TTC549 (cell line): ENCODE measurements at regions not wholly inside any gene's neighbourhood (a gene's known extent, or its start where the extent isn't known, plus 50 kb on each side); places are given as distances from the start of the nearest gene placed in this dataset.
A peak's percentile ranks its signal among the peaks of the same experiment; 100 is the strongest.
"Not testable (repeated sequence)": the region's sequence is repeated elsewhere in the genome, so short reads cannot be mapped to it uniquely, and the experiment has no call there.

Experiments
- FAIRE-seq: peaks from 2 replicates; lab custom pipeline; 2012; peaks lifted over from hg19 to GRCh38; lab: Jason Lieb, UNC

GRCh38 chr2:47964277-47964676 lies 58.0 kb upstream of the FBXO11 start:
- no peak for FAIRE-seq

- no peak for FAIRE-seq
These were observed 58.6 kb upstream of the FBXO11 start for GRCh38 chr2:47964722-47965434.

DNA sequence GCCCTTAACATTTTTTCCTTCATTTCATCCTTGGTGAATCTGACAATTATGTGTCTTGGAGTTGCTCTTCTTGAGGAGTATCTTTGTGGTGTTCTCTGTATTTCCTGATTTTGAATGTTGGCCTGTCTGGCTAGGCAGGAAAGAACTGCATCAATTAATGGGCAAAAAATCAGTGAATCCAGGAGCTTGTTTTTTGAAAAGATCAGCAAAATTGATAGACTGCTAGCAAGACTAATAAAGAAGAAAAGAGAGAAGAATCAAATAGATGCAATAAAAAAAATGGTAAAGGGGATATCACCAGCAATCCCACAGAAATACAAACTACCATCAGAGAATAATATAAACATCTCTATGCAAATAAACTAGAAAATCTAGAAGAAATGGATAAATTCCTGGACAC lies 70.4 kb upstream of the FBXO11 start:
- not testable (repeated sequence) for FAIRE-seq

GRCh38 chr2:47984041-47984440 lies 77.7 kb upstream of the FBXO11 start:
- FAIRE-seq = no peak

DNA sequence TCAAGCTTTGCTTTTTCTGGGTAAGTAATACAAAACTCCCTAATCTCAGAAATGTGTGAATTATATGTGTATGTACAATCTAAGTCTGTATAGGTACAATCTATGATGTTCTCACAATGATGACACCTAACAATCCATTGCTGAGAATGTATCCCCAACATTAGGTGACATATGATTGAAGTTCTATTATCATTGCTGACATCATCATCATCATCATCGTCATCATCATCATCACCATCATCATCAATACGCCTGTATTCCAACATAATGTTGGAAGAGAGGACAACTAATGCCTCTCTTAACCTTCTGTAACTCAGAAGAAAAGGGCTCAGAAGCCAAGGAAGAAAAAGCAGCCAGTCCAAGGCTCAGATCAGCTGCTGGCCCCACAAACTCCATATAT lies 84.2 kb upstream of the FBXO11 start:
- FAIRE-seq = no peak

DNA sequence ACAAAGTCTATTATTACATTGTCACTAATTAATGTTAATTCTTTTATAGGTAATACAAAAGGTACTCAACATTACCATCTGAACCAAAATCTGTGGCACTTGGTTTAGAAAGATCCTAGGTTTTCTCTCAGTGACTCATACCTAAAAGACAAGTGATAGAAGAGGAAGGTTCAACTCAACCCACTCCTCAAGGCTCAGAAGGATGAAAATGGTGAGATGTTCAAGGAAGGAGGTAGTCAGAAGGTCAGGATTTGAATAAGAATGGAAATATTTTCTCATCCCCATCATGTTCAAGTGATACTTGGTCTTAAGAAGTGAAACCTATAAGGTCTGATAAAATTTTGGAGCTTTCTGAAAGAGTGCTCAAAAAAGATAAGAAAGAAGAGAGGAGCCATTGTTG lies 86.4 kb upstream of the FBXO11 start:
- no peak for FAIRE-seq

- FAIRE-seq = no peak
These were observed 90.5 kb upstream of the FBXO11 start for GRCh38 chr2:47996808-47997207.

DNA sequence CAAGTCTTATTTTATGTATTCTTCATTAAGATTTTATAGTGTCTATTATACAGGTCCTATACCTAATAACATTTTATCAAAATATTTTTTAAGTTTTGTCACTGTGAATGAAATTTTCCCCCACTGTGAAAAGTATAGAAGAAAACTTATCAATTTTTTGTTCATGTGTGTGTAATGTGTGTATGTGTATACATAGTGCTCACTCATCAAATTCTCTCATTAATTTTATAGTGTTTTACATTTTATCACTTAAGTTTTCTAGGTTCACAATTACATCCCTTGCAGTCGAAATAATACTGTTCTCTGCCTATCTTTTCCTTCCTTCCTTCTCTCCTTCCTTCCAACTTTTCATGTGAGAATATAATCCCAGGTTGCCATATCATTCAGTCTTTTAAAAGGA lies 93.2 kb upstream of the FBXO11 start:
- peak; percentile 80 for FAIRE-seq

DNA sequence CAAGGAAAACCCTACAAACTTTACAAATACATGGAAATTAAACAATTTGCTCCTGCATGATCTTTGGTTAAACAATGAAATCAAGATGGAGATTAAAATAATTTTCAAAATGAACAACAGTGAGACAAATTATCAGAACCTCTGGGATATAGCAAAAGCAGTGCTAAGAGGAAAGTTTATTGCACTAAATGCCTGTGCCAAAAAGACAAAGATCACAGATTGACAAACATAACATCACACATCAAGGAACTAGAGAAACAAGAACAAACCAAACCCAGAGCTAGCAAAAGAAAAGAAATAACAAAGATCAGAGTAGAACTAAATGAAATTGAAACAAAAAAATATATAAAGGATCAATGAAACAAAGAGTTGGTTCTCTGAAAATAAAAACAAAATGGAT lies 95.2 kb upstream of the FBXO11 start:
- FAIRE-seq = peak; percentile 60

DNA sequence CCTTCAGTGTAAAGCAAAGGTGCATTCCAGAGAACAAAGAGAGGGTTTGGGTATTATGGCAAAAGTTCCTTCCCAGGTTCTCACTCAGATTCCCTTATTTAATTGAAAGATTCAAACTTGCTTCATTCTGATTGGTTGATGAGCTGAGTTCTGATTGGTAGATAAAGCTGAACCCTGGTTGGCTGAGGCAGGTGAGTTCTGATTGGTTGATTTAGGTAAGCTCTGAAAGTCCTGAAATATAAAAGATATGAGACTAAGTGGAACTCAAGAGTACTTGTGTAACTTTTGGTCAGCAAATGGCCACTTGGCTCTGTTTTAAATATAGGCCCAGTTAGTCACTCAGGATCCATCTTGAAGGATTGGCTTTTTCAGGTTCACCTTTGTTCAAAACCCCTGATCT lies 99.8 kb upstream of the FBXO11 start:
- FAIRE-seq = no peak

DNA sequence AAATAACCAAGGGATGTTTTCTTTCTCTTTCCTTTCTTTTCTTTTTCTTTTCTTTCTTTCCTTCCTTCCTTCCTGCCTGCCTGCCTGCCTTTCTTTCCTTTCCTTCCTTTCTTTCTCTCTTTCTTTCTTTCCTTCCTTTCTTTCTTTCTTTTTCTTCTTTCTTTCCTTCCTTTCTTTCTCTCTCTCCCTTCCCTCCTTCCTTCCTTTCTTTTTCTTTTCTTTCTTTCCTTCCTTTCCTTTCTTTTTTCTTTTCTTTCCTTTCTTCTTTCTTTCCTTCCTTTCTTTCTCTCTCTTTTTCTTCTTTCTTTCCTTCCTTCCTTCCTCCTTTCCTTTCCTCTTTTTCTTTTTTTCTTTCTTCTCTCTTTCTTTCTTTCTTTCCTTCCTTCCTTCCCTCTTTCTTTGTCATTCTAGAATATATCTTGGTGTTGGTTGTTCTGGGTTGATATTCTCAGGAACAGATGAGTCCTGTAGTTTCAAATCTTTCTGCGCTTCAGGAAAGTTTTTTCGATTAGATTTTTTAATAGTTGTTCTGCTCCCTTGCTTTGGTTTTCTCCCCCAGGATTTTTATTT lies 101.5 kb upstream of the FBXO11 start:
- no peak for FAIRE-seq

DNA sequence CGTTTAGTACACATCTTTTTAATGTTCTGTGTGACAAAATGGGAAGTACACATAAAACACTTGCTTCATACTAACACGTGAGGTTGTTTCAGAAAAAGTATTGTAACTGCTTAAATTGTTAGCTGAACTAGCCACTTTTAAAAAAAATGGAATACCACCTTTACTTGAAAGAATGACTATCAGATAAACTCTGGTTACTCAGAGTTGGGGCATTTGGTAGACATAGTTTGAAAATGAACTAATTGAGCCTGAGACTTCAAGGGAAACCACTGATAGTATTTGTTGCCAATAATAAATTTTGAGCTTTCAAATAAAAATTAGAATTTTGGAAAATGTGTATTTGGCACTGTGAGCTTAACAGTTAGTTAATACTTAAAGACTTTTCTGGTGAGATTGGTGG lies 103.0 kb upstream of the FBXO11 start:
- FAIRE-seq = no peak

- FAIRE-seq = no peak
These were observed 109.1 kb upstream of the FBXO11 start for GRCh38 chr2:48015421-48015820.

DNA sequence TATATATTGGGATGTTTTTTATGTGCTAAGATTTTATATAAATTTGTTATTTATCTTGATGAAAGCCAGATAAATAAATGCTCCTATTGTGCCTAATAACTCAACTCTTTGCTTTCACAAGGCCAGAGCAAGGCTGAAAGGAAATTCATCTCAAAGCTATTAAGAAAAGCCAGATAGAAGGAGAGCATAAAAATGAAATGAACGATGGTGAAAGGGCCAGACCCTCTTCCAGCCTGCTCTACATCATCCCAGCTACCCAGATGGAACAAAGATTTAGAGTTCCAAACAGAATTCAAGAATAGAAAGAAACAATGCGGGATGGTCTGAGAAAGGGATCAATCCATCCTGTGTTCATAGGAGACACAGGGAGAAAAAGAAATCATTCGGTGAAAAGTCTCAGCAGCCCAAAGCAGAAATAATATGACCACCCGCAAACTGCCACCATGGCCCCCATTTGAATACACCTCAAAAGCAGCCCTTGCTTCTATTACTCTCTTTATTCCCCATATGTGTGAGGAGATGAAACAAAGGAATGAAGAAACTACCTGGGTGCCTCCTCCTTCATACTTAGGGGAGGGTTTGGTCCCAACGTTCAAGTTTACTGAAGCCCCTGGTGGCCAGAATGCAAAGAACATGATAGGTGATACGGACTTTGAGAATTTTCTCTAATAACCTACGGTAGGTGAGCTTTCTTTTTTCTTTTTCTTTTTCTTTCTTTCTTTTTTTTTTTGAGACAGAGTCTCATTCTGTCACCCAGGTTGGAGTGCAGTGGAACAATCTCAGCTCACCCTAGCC lies 110.1 kb upstream of the FBXO11 start:
- FAIRE-seq = no peak

- FAIRE-seq = no peak
These were observed 110.8 kb upstream of the FBXO11 start for GRCh38 chr2:48017136-48017535.

DNA sequence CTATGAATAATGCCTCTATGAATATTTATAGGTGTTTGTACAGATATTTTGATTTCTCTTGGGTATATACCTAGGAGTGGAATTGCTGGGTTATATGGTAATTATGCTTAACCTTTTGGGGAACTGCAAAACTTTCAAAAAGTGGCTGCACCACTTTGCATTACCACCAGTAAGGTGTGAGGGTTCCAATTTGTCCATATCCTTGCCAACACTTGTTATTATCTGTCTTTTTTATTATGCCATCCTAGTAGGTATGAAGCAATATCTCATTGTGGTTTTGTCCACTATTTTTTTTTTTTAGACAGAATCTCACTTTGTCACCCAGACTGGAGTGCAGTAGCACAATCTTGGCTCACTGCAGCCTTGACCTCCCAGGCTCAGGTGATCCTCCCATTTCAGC lies 112.2 kb upstream of the FBXO11 start:
- no peak for FAIRE-seq

- FAIRE-seq = no peak
These were observed 120.6 kb upstream of the FBXO11 start for GRCh38 chr2:48026865-48027264.

DNA sequence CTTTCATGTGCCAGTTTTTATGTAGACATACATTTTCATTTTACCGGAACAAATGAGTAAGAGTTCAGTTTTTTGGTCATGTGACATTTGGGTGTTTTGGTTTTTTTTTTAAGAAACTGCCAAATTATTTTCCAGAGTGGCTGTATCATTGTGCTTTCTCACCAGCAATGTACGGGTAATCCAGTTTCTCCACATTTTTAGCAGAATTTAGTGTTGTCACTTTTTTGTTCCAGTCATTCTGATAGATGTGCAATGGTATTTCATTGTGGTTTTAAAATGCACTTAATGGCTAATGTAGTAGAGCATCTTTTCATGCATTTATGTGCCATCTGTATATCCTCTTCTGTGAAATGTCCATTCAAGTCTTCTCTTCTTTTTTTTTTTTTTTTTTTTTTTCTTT lies 126.5 kb upstream of the FBXO11 start:
- FAIRE-seq = no peak

- no peak for FAIRE-seq
These were observed 128.0 kb upstream of the FBXO11 start for GRCh38 chr2:48034295-48034694.

DNA sequence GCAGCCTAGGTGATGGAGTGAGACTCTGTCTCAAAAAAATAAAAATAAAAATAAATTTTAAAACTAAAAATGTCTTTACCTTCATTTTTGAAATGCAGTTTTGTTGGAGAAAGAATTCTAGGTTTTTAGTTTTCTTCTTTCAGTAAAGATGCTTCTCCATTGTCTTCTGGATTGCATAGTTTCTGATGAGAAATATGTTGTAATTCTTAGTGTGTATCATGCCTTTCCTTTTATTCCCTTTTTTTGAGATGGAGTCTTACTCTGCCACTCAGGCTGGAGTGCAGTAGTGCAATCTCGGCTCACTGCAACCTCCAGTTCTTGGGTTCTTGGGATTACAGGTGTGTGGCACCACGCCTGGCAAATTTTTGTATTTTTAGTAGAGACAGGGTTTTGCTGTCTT lies 130.0 kb upstream of the FBXO11 start:
- FAIRE-seq = no peak

DNA sequence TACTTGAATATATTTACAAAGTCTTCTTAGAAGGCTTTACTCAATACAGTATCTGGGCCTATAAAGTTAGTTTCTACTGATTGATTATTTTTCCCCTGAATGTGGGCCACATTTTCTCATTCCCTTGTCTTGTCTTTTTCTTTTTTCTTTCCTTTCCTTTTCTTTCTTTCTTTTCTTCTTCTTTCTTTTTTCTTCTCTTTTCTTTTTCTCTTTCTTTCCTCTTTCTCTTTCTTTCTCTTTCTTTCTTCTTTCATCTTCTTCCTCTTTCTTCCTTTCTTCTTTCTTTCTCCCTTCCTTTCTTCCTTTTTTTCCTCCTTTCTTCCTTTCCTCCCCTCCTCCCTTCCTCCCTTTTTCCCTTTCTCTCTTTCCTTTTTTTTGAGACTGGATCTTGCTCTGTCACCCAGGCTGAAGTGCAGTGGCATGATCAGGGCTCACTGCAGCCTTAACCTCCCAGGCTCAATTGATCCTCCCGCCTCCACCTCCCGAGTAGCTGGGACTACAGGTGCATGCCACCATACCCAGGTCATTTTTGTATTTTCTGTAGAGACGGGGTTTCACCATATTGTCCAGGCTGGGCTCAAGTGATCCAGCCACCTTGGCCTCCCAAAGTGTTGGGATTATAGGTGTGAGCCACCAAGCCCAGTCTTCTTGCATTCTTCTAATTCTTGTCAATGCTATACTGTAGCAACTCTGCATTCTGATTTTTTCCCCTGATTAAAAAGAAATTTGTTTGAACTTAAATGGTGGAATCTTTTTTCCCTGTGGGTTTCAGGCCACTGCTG lies 133.1 kb upstream of the FBXO11 start:
- no peak for FAIRE-seq

DNA sequence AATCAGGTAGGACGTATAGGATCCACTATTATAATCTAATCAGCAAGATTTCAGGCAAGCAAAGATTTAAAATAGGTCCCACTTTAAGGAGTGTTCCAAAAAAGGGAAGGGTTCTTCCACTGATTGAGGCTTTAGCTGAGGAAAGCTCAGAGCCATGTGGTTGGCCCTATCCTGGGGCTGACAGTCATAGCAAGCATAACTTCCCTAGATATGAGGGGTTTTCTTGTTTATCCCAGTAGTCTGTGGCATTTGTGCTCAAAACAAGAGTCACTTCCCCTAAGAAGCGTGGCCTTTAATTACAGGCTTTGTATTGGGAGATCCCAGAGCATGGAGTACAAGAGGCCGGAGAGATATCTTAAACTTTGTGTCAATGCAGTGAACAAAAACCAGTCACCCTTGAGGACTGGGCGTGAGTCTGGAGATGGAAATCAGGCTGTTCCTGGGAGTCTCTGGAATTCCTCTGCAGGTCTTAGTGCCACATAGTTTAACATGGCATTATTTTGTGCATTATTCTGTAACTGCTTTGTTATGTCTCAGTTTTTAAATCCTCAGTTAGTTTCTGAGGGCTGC lies 136.9 kb upstream of the FBXO11 start:
- FAIRE-seq = no peak

- FAIRE-seq = no peak
These were observed 137.4 kb upstream of the FBXO11 start for GRCh38 chr2:48043746-48044145.
